Activated naive CD8-positive, alpha-beta T cell treated with anti-CD3 and anti-CD28 coated beads, Interleukin-2, amount 50 U/mL, for 24 hours (primary cell): ENCODE measurements at regions not wholly inside any gene's neighbourhood (a gene's known extent, or its start where the extent isn't known, plus 50 kb on each side); places are given as distances from the start of the nearest gene placed in this dataset.

Experiments
- ATAC-seq: fragments of 150-1000 bp; cut with Tn5 transposase; one replicate; pipeline ENCODE4 v1.10.0; 2021
- DNase-seq: peaks from one replicate; pipeline ENCODE4 v3.0.0; 2021
- H3K27ac Mint-ChIP-seq: one replicate; pipeline ENCODE4 v1.8.0; 2021; ENCODE audit warnings: mild to moderate bottlenecking, mixed read lengths
- H3K27me3 Mint-ChIP-seq: one replicate; pipeline ENCODE4 v1.8.0; 2021; ENCODE audit warnings: mixed read lengths
- H3K36me3 Mint-ChIP-seq: one replicate; pipeline ENCODE4 v1.8.0; 2021; ENCODE audit warnings: low read depth, mixed read lengths
- H3K4me1 Mint-ChIP-seq: one replicate; pipeline ENCODE4 v1.8.0; 2021; ENCODE audit warnings: mixed read lengths
- H3K4me3 Mint-ChIP-seq: one replicate; pipeline ENCODE4 v1.8.0; 2021; ENCODE audit warnings: mild to moderate bottlenecking, moderate library complexity, mixed read lengths
- H3K9me3 Mint-ChIP-seq: one replicate; pipeline ENCODE4 v1.8.0; 2021; ENCODE audit warnings: mixed read lengths

GRCh38 chr4:3671571-3672464 is 94.4 kb upstream of the ADRA2C start:
- no peaks in the 10 kb centered on the region for H3K36me3 Mint-ChIP-seq

GRCh38 chr4:3670521-3671519 is 95.4 kb upstream of the ADRA2C start:
- Mint-ChIP-seq H3K9me3 (peaks cover 10% of the 10 kb centered on the region), H3K4me1 (no peaks in the 10 kb centered on the region), H3K36me3 (no peaks in the 10 kb centered on the region), H3K27me3 (peaks cover 3% of the 10 kb centered on the region), H3K27ac (no peak overlapping the region), H3K4me3 (no peak overlapping the region)
- ATAC-seq (no peak), DNase-seq (no peak)

More at GRCh38 chr4:3671571-3672464, 94.4 kb upstream of the ADRA2C start:
- Mint-ChIP-seq H3K4me3 (no peak overlapping the region), H3K9me3 (peaks cover 10% of the 10 kb centered on the region), H3K27ac (no peak overlapping the region), H3K4me1 (no peaks in the 10 kb centered on the region), H3K27me3 (peaks cover 3% of the 10 kb centered on the region)
- ATAC-seq (no peak), DNase-seq (no peak)

GRCh38 chr4:3669553-3669949 is 96.6 kb upstream of the ADRA2C start:
- H3K36me3 Mint-ChIP-seq = no peaks in the 10 kb centered on the region
- no peak overlapping the region for H3K27ac Mint-ChIP-seq
- ATAC-seq (no peak), DNase-seq (no peak)
- H3K4me1 Mint-ChIP-seq = no peaks in the 10 kb centered on the region
- H3K9me3 Mint-ChIP-seq = peaks cover 10% of the 10 kb centered on the region
- H3K4me3 Mint-ChIP-seq = no peak overlapping the region
- H3K27me3 Mint-ChIP-seq = peaks cover 7% of the 10 kb centered on the region

GRCh38 chr4:3668825-3669552 is 97.2 kb upstream of the ADRA2C start:
- Mint-ChIP-seq H3K4me3 (no peak overlapping the region), H3K27me3 (peaks cover 7% of the 10 kb centered on the region), H3K4me1 (no peaks in the 10 kb centered on the region), H3K27ac (no peak overlapping the region), H3K9me3 (peaks cover 10% of the 10 kb centered on the region), H3K36me3 (no peaks in the 10 kb centered on the region)
- ATAC-seq (no peak), DNase-seq (no peak)

GRCh38 chr4:3667258-3667657 is 98.9 kb upstream of the ADRA2C start:
- peaks cover 10% of the 10 kb centered on the region for H3K9me3 Mint-ChIP-seq
- no peaks in the 10 kb centered on the region for H3K4me1 Mint-ChIP-seq
- peaks cover 7% of the 10 kb centered on the region for H3K27me3 Mint-ChIP-seq
- no peak for ATAC-seq
- no peak overlapping the region for H3K4me3 Mint-ChIP-seq
- H3K27ac Mint-ChIP-seq = no peak overlapping the region
- no peak for DNase-seq
- H3K36me3 Mint-ChIP-seq = no peaks in the 10 kb centered on the region

- Mint-ChIP-seq H3K36me3 (no peaks in the 10 kb centered on the region), H3K9me3 (peaks cover 10% of the 10 kb centered on the region), H3K27me3 (peaks cover 7% of the 10 kb centered on the region), H3K27ac (no peak overlapping the region), H3K4me3 (no peak overlapping the region), H3K4me1 (no peaks in the 10 kb centered on the region)
- ATAC-seq (no peak), DNase-seq (no peak)
Measured at GRCh38 chr4:3666263-3666662, 99.9 kb upstream of the ADRA2C start.

GRCh38 chr4:3665360-3665891 is 100.8 kb upstream of the ADRA2C start:
- DNase-seq = no peak
- H3K27me3 Mint-ChIP-seq = peaks cover 10% of the 10 kb centered on the region
- peaks cover 10% of the 10 kb centered on the region for H3K9me3 Mint-ChIP-seq
- ATAC-seq = no peak
- H3K4me1 Mint-ChIP-seq = no peaks in the 10 kb centered on the region
- H3K4me3 Mint-ChIP-seq = no peak overlapping the region
- H3K27ac Mint-ChIP-seq = no peak overlapping the region
- no peaks in the 10 kb centered on the region for H3K36me3 Mint-ChIP-seq

- Mint-ChIP-seq H3K4me1 (no peaks in the 10 kb centered on the region), H3K27me3 (peaks cover 11% of the 10 kb centered on the region), H3K4me3 (no peak overlapping the region), H3K27ac (no peak overlapping the region), H3K9me3 (peaks cover 10% of the 10 kb centered on the region), H3K36me3 (no peaks in the 10 kb centered on the region)
- DNase-seq = no peak
- ATAC-seq = no peak
Measured at GRCh38 chr4:3663791-3664190, 102.4 kb upstream of the ADRA2C start.

- H3K9me3 Mint-ChIP-seq = peaks cover 6% of the 10 kb centered on the region
- H3K36me3 Mint-ChIP-seq = no peaks in the 10 kb centered on the region
- no peak overlapping the region for H3K4me3 Mint-ChIP-seq
- no peak for ATAC-seq
- H3K27me3 Mint-ChIP-seq = peaks cover 16% of the 10 kb centered on the region
- no peak overlapping the region for H3K27ac Mint-ChIP-seq
- no peak for DNase-seq
- no peaks in the 10 kb centered on the region for H3K4me1 Mint-ChIP-seq
Measured at GRCh38 chr4:3662516-3662915, 103.7 kb upstream of the ADRA2C start.

- peaks cover 13% of the 10 kb centered on the region for H3K27me3 Mint-ChIP-seq
- H3K4me3 Mint-ChIP-seq = no peak overlapping the region
- peaks cover under 1% of the 10 kb centered on the region for H3K9me3 Mint-ChIP-seq
- no peaks in the 10 kb centered on the region for H3K4me1 Mint-ChIP-seq
- DNase-seq (no peak), ATAC-seq (no peak)
- H3K27ac Mint-ChIP-seq = no peak overlapping the region
- H3K36me3 Mint-ChIP-seq = no peaks in the 10 kb centered on the region
Measured at GRCh38 chr4:3661989-3662388, 104.2 kb upstream of the ADRA2C start.

GRCh38 chr4:3660928-3661515 is 105.2 kb upstream of the ADRA2C start:
- Mint-ChIP-seq H3K9me3 (no peaks in the 10 kb centered on the region), H3K27ac (no peak overlapping the region), H3K4me3 (no peak overlapping the region), H3K4me1 (no peaks in the 10 kb centered on the region), H3K27me3 (peaks cover 18% of the 10 kb centered on the region), H3K36me3 (no peaks in the 10 kb centered on the region)
- DNase-seq (no peak), ATAC-seq (no peak)

GRCh38 chr4:3660086-3660927 is 105.9 kb upstream of the ADRA2C start:
- peaks cover 18% of the 10 kb centered on the region for H3K27me3 Mint-ChIP-seq
- H3K27ac Mint-ChIP-seq = no peak overlapping the region
- H3K4me1 Mint-ChIP-seq = no peaks in the 10 kb centered on the region
- no peak overlapping the region for H3K4me3 Mint-ChIP-seq
- H3K9me3 Mint-ChIP-seq = no peaks in the 10 kb centered on the region
- DNase-seq (no peak), ATAC-seq (no peak)
- no peaks in the 10 kb centered on the region for H3K36me3 Mint-ChIP-seq

GRCh38 chr4:3659131-3659530 is 107.1 kb upstream of the ADRA2C start:
- Mint-ChIP-seq H3K4me3 (no peak overlapping the region), H3K36me3 (no peaks in the 10 kb centered on the region), H3K9me3 (no peaks in the 10 kb centered on the region), H3K27ac (no peak overlapping the region), H3K4me1 (no peaks in the 10 kb centered on the region), H3K27me3 (peaks cover 18% of the 10 kb centered on the region)
- no peak for ATAC-seq
- DNase-seq = no peak
